ENCODE measurements at regions not wholly inside any gene's neighbourhood (a gene's known extent, or its start where the extent isn't known, plus 50 kb on each side); places are given as distances from the start of the nearest gene placed in this dataset. TPM values are rescaled to one million over a fixed set of nuclear protein-coding genes. Genes with fewer than 3 reads are reported as not detected.

DNA sequence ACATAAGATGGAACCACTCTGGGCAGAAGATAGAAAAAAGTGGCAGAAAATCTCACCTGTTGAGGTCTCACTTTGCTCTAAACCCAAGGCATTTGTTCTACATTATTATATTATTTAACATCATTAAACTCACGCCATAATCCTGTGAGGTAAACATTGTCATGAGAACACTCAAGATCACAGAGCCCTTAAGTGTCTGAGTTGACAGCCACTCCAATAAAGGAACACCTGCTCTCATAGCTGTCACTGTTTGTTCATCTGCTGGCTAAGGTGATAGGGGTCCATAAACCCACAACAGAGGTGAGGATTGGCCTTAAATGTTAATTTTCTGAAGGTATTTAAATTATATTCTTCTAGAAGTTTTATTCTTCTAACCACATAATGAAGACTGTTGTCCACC, 439.7 kb downstream of the RIT2 start:
- Histone ChIP-seq H3K9me3 (ENCODE audit: control insufficient read depth, low read length) (peaks cover 7% of the 10 kb centered on the region), H4K8ac (ENCODE audit: low read length) (no peak overlapping the region), H3K4me1 (ENCODE audit: control insufficient read depth, insufficient read depth, low read depth, low read length) (no peaks in the 10 kb centered on the region), H2AFZ (ENCODE audit: low read depth, low read length) (no peak overlapping the region), H3K18ac (ENCODE audit: low read depth in 1 of 2, low read length in 2 of 2) (no peak overlapping the region), H3K9ac (ENCODE audit: low read length) (no peak overlapping the region), H2BK5ac (ENCODE audit: low read depth, low read length, poor library complexity, severe bottlenecking) (no peak overlapping the region), H3K4ac (ENCODE audit: low read depth in 1 of 2, low read length in 2 of 2) (no peak overlapping the region), H2BK12ac (ENCODE audit: low read length in 2 of 2) (no peak overlapping the region), H4K91ac (ENCODE audit: low read length) (no peak overlapping the region), H3K27ac (ENCODE audit: low read length, poor library complexity, severe bottlenecking) (no peak overlapping the region), H2BK15ac (ENCODE audit: low read depth, poor library complexity, severe bottlenecking) (no peak overlapping the region), H3K14ac (ENCODE audit: low read length in 2 of 2) (no peak overlapping the region), H3K4me3 (ENCODE audit: insufficient read depth in 1 of 2, low read depth in 1 of 2, low read length in 2 of 2) (no peak overlapping the region), H3K27me3 (ENCODE audit: control insufficient read depth in 1 of 2, insufficient read depth in 1 of 2, low read length in 2 of 2) (no peaks in the 10 kb centered on the region), H3K23ac (ENCODE audit: low read length in 2 of 2) (no peak overlapping the region), H3K36me3 (ENCODE audit: control insufficient read depth in 1 of 2, insufficient read depth in 2 of 2, low read depth in 1 of 2, low read length in 2 of 2) (no peaks in the 10 kb centered on the region), H2BK120ac (ENCODE audit: low read depth, low read length) (no peak overlapping the region), H3K79me1 (replicated peaks; ENCODE audit: low read length, poor library complexity, severe bottlenecking) (no peaks in the 10 kb centered on the region), H3K4me2 (ENCODE audit: low read length, poor library complexity, severe bottlenecking) (no peak overlapping the region), H2AK5ac (ENCODE audit: low read length, severe bottlenecking) (no peak overlapping the region)
- WGBS: 100% methylated on average over 1 of the region's 1 CpG
- no peak for DNase-seq

DNA sequence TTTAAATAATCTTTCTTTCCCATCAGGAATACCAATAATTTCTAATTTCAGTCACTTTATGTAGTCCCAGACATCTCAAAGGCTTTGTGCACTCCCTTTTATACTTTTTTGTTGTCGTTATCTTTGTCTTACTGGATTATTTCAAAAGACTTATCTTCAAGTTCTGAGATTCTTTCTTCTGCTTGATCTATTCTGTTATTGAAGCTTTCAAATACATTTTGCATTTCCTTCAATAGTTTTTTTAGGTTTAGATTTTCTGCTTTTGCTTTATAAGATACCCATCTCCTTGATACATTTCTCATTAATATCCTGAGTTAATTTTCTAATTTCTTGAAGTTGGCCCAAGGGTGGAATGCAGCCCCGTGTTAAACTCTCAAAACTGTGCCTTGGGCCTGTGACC, 432.4 kb downstream of the RIT2 start:
- Histone ChIP-seq H3K27me3 (ENCODE audit: control insufficient read depth in 1 of 2, insufficient read depth in 1 of 2, low read length in 2 of 2) (no peaks in the 10 kb centered on the region), H3K4me2 (ENCODE audit: low read length, poor library complexity, severe bottlenecking) (no peak overlapping the region), H3K4ac (ENCODE audit: low read depth in 1 of 2, low read length in 2 of 2) (no peak overlapping the region), H4K8ac (ENCODE audit: low read length) (no peak overlapping the region), H3K14ac (ENCODE audit: low read length in 2 of 2) (no peak overlapping the region), H2BK12ac (ENCODE audit: low read length in 2 of 2) (no peak overlapping the region), H2BK5ac (ENCODE audit: low read depth, low read length, poor library complexity, severe bottlenecking) (no peak overlapping the region), H3K36me3 (ENCODE audit: control insufficient read depth in 1 of 2, insufficient read depth in 2 of 2, low read depth in 1 of 2, low read length in 2 of 2) (no peaks in the 10 kb centered on the region), H3K4me1 (ENCODE audit: control insufficient read depth, insufficient read depth, low read depth, low read length) (no peaks in the 10 kb centered on the region), H2BK15ac (ENCODE audit: low read depth, poor library complexity, severe bottlenecking) (no peak overlapping the region), H3K23ac (ENCODE audit: low read length in 2 of 2) (no peak overlapping the region), H2BK120ac (ENCODE audit: low read depth, low read length) (no peak overlapping the region), H3K27ac (ENCODE audit: low read length, poor library complexity, severe bottlenecking) (no peak overlapping the region), H2AK5ac (ENCODE audit: low read length, severe bottlenecking) (no peak overlapping the region), H3K18ac (ENCODE audit: low read depth in 1 of 2, low read length in 2 of 2) (no peak overlapping the region), H3K9me3 (ENCODE audit: control insufficient read depth, low read length) (peaks cover 35% of the 10 kb centered on the region), H3K4me3 (ENCODE audit: insufficient read depth in 1 of 2, low read depth in 1 of 2, low read length in 2 of 2) (no peak overlapping the region), H4K91ac (ENCODE audit: low read length) (no peak overlapping the region), H3K79me1 (replicated peaks; ENCODE audit: low read length, poor library complexity, severe bottlenecking) (no peaks in the 10 kb centered on the region), H2AFZ (ENCODE audit: low read depth, low read length) (no peak overlapping the region), H3K9ac (ENCODE audit: low read length) (no peak overlapping the region)
- DNase-seq: no peak
- 71% methylated on average over 1 of the region's 2 CpGs for WGBS

DNA sequence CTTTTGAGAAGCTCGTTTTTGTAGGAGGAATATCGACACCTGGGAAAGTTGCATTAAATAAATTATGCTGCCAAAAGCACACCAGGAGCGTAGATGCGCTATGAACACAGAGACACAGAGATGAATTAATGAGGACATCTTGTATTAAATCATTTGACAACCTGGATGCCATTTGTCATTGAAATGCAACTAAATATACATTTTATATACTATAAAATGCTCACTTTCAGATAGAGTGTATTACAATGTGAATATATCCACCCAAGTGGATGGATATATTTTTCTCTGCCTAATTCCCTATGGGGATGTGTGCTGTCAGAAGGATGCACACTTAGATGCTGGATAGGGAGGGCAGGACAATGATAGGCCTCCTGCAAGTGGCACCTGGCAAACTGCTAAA, 426.2 kb downstream of the RIT2 start:
- H3K4me1 ChIP-seq (ENCODE audit: control insufficient read depth, insufficient read depth, low read depth, low read length): no peaks in the 10 kb centered on the region
- 84% methylated on average over 4 of the region's 4 CpGs for WGBS
- no peak overlapping the region for H2AFZ ChIP-seq (ENCODE audit: low read depth, low read length)
- H3K36me3 ChIP-seq (ENCODE audit: control insufficient read depth in 1 of 2, insufficient read depth in 2 of 2, low read depth in 1 of 2, low read length in 2 of 2): no peaks in the 10 kb centered on the region
- no peak overlapping the region for H3K27ac ChIP-seq (ENCODE audit: low read length, poor library complexity, severe bottlenecking)
- H3K4ac ChIP-seq (ENCODE audit: low read depth in 1 of 2, low read length in 2 of 2): no peak overlapping the region
- no peak overlapping the region for H4K8ac ChIP-seq (ENCODE audit: low read length)
- H3K9ac ChIP-seq (ENCODE audit: low read length): no peak overlapping the region
- H2AK5ac ChIP-seq (ENCODE audit: low read length, severe bottlenecking): no peak overlapping the region
- H3K23ac ChIP-seq (ENCODE audit: low read length in 2 of 2): no peak overlapping the region
- no peak overlapping the region for H2BK5ac ChIP-seq (ENCODE audit: low read depth, low read length, poor library complexity, severe bottlenecking)
- H3K18ac ChIP-seq (ENCODE audit: low read depth in 1 of 2, low read length in 2 of 2): no peak overlapping the region
- H3K79me1 ChIP-seq (replicated peaks; ENCODE audit: low read length, poor library complexity, severe bottlenecking): no peaks in the 10 kb centered on the region
- H2BK120ac ChIP-seq (ENCODE audit: low read depth, low read length): peak overlapping the region; percentile 34
- H3K4me2 ChIP-seq (ENCODE audit: low read length, poor library complexity, severe bottlenecking): no peak overlapping the region
- DNase-seq: no peak
- H3K9me3 ChIP-seq (ENCODE audit: control insufficient read depth, low read length): peaks cover 6% of the 10 kb centered on the region
- H4K91ac ChIP-seq (ENCODE audit: low read length): no peak overlapping the region
- no peak overlapping the region for H2BK15ac ChIP-seq (ENCODE audit: low read depth, poor library complexity, severe bottlenecking)
- no peak overlapping the region for H3K14ac ChIP-seq (ENCODE audit: low read length in 2 of 2)
- no peak overlapping the region for H3K4me3 ChIP-seq (ENCODE audit: insufficient read depth in 1 of 2, low read depth in 1 of 2, low read length in 2 of 2)
- H3K27me3 ChIP-seq (ENCODE audit: control insufficient read depth in 1 of 2, insufficient read depth in 1 of 2, low read length in 2 of 2): no peaks in the 10 kb centered on the region
- H2BK12ac ChIP-seq (ENCODE audit: low read length in 2 of 2): no peak overlapping the region

Small RNA genes lying in the stretch of these regions (small RNA-seq; reads per million reads assigned to genes)
- gene RNA5SP454 (ENCODE audit: low read depth): not detected

Data from mesenchymal stem cell (in vitro differentiated cells and primary cell).